Ecto neural progenitor cell (in vitro differentiated cells): ENCODE measurements at regions not wholly inside any gene's neighbourhood (a gene's known extent, or its start where the extent isn't known, plus 50 kb on each side); places are given as distances from the start of the nearest gene placed in this dataset.
"Not testable (repeated sequence)": the region's sequence is repeated elsewhere in the genome, so short reads cannot be mapped to it uniquely, and the experiment has no call there.

Source experiments
- DNase-seq: peaks from one replicate; pipeline ENCODE4 v3.0.0-alpha.2; 2018; ENCODE audit warnings: low spot score

DNA sequence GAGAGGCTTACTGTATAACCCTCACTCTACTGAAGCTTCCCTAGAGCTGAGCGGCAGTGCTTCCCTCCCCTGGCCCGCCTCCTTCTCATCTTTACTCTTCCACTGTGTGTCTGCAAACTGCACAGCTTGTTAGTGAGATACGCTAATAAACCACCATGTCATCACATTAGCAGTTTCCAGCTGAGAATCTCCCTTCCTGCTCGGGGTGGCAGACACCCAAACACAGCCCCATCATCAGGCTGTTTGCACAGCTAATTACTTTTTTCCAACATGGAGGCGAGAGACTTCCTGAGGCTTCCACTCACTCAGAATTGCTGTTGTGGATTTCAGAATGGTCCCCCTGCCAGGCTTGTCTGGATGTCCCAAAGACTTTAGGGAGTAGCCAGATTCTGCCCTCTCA, 444.9 kb upstream of the SULF2 start:
- no peak for DNase-seq

DNA sequence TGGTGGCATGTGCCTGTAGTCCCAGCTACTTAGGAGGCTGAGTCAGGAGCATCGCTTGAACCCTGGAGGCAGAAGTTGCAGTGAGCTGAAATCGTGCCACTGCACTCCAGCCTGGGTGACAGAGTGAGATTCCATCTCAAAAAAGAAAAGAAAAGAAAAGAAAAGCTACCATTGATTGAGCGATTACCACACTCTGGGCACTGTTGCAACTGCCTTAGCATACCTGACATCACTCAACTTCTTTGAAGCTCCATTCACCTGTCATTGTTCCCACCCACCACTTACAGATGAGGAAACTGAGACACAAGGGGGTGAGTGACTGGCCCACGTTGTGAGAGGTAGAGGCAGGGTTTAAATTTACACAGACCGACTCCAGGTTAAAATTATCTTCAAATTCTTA, 442.1 kb upstream of the SULF2 start:
- DNase-seq, result no peak

DNA sequence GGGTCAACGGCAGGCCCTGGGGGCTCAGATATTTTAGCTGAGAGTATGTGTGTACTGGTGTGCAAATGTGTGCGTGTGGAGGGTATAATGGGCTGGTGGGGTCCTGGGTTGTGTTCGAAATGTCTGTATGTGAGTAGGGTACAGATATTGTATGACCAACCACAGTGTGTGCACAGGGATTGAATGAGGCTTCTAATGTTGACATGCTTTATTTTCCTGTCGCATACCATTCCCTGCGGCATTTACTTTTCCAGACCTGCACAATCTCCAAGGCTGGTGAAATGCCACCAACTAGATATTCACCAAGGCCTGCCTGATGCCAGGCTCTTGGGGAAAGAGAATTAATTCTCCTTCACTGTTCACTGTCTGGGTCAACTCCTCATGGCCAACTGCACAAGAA, 441.4 kb upstream of the SULF2 start:
- DNase-seq, result no peak

- DNase-seq, result no peak
Observed at GRCh38 chr20:48224533-48225050, 439.3 kb upstream of the SULF2 start.

GRCh38 chr20:48223715-48224114, 438.4 kb upstream of the SULF2 start:
- no peak for DNase-seq

DNA sequence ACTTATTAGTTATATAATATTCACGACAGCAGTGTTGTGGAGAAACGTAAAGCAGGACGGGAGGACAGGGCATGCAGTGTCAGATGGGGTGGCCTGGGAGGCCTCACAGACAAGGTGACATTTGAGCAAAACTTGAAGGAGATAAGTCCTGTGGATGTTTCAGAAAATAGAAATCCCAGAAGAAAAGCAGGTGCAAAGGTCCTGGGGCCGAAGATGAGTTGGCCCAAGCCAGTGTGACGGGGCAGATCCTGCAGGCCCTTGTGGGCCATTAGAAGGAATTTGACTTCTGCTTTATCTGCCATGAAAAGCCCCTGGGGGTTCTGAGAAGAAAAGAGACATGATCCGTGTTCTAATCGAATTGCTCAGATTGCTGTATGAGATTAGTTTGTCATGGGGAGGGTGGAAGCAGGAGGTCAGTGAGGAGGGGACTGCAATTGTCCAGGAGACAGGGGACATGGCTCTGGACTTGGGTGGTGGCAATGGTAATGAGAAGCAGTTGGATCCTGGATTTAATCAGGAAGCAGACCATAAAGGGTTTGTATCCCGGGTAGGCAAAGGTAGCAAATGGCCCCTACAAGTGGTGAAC, 437.4 kb upstream of the SULF2 start:
- no peak for DNase-seq

- no peak for DNase-seq
Observed at GRCh38 chr20:48220033-48220633, 434.9 kb upstream of the SULF2 start.

DNA sequence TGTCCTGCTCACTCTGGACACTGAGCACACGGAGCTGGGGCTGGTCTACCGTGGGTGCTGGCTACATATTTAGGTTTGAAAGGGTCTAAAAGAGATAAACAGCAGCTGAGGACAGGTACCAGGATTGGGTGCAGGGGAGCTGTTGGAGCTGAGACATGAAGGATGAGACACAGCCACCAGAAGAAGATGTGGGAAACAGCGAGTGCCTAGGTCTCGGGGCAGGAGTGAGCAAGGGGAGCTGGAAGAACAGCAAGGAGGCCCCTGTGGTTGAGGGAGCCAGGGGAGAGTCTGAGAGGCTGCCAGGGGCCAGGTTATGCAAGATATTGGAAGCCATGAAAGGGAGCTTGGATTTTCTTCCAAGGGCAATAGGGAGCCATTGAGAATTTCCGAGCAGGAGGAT, 434.0 kb upstream of the SULF2 start:
- no peak for DNase-seq

- no peak for DNase-seq
Observed at GRCh38 chr20:48217190-48217589, 431.9 kb upstream of the SULF2 start.

GRCh38 chr20:48215536-48215935, 430.3 kb upstream of the SULF2 start:
- no peak for DNase-seq

GRCh38 chr20:48214601-48215000, 429.3 kb upstream of the SULF2 start:
- DNase-seq, result no peak

- not testable (repeated sequence) for DNase-seq
Observed at GRCh38 chr20:48213635-48214034, 428.4 kb upstream of the SULF2 start.

GRCh38 chr20:48212806-48213509, 427.7 kb upstream of the SULF2 start:
- DNase-seq, result no peak

DNA sequence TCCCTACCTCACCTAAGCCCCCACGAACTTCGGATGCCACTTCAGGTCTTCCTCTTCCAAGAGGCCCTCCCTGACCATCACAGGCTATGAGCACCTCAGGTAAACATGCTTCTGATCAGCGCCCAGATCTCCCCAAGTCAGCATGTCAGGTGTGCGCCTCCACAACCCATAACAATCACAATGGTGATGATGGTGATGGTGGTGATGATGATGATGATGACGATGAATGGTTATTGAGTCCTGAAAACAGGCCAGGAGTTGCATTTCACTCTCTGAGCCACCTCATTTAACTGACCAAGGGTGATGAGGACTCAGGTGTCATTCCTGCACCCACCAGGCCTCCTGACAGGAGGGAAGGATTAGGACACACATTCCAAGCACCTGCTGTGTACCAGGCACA, 426.6 kb upstream of the SULF2 start:
- no peak for DNase-seq

GRCh38 chr20:48211238-48211637, 426.0 kb upstream of the SULF2 start:
- DNase-seq, result no peak

- no peak for DNase-seq
Observed at GRCh38 chr20:48210111-48211027, 425.1 kb upstream of the SULF2 start.

DNA sequence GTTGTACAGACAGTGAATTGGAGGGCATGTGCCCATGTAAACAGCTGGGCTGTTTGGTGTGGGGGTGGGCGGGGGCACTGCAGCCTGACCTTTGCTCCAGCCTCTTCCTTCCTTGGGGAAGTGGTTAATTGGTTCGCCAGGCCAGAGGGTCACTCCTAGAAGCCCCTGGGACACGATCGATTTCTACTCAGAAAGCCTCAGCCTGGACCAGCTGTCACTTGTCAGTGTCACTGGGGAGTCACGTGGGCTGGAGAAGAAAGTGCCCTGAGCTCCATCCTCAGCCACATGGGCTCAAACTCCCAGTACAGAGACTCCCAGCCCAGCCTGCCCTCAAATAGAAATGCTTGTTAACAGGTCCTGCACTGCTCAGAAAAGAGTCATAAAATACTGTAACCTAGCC, 423.8 kb upstream of the SULF2 start:
- DNase-seq, result no peak

DNA sequence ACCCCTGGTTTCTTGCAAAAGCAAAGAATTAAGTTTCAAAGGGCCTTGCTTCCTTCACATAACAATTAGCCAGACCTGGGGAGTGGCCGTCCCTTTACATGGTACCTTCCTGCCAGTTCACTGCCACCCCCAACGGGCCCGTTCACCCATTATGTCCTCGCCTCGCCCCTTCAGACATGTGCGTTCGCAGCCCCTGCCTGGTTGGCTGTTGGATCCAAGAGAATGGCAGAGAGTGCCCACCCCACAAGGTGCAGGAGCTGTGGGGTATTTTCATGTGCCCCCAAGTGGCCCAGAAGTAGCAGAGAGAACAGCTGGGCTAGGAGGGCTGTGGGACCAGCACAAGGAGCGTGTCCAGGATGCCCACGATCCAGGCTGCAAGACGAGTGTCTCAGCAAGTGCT, 422.9 kb upstream of the SULF2 start:
- no peak for DNase-seq

GRCh38 chr20:48207505-48207904, 422.2 kb upstream of the SULF2 start:
- DNase-seq, result no peak

DNA sequence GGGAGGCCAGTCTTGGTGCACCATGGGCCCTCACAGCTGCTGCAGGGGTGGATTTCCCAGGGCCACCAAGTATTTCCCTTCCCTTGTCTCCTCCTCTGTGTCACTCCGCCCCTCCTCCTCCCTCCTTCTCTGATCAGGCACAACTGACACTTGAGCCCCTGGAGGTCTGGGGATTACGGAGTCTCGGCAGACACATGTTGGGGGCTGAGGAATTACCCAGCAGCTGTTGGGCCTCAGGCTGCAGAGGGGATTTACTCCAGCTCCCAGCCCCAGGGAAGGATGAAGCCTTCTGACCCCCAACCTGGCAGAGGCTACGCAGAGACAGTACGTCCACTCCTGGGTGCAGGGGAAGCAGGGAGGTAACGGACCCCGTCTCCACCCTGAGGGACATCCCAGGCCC, 420.5 kb upstream of the SULF2 start:
- peak; percentile 83 for DNase-seq

DNA sequence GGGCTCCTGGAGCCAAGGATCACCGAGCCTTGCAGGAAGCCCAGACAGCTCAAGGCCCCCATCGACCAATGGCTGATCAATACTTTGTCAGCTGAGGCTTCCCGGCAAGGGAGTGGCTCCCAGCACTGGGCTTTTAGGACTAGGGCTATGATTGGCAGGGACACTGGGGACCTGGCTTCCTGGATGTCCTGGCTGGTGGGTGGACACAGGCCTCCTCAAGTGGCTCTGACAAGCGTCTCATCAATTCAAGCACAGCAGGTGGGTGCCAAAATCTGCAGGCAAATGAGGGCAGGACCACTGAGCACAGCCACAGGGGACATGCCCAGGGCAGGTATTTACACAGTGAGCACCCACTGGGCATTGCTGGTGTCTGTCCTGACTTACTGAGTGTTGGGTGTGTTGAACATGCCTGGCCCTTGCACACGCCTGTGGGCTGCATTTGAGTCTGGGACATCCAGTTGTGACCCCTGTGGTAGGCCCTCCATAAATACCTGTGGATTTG, 420.1 kb upstream of the SULF2 start:
- DNase-seq, result no peak

GRCh38 chr20:48204499-48204898, 419.2 kb upstream of the SULF2 start:
- no peak for DNase-seq
